Stomach (tissue), 4 donors: ENCODE measurements at regions not wholly inside any gene's neighbourhood (a gene's known extent, or its start where the extent isn't known, plus 50 kb on each side); places are given as distances from the start of the nearest gene placed in this dataset.

Experiments
- EP300 ChIP-seq: sonication (generic); formaldehyde crosslinking; IDR thresholded peaks from one replicate; pipeline ENCODE4 v1.6.1; 2017; ENCODE audit warnings: antibody characterized with exemption
- POLR2A ChIP-seq, 4 donors: fragments of 450-650 bp; IDR thresholded peaks; one replicate each; pipeline ENCODE4 v1.6.1; 2016; ENCODE audit warnings: antibody characterized with exemption in 4 of 4, control low read depth in 2 of 4, mild to moderate bottlenecking in 1 of 4, moderate library complexity in 1 of 4
- TF ChIP-seq, protein P1 (sequence below), 7 experiments: fragments of 450-650 bp in 4 of 7; fragments of 200-600 bp in 3 of 7; sonication (generic) in 3 of 7; IDR thresholded peaks; one replicate each; pipeline ENCODE4 v1.5.1; 2016 to 2019; ENCODE audit warnings: antibody characterized with exemption in 7 of 7, control low read depth in 2 of 7, mild to moderate bottlenecking in 1 of 7

DNA sequence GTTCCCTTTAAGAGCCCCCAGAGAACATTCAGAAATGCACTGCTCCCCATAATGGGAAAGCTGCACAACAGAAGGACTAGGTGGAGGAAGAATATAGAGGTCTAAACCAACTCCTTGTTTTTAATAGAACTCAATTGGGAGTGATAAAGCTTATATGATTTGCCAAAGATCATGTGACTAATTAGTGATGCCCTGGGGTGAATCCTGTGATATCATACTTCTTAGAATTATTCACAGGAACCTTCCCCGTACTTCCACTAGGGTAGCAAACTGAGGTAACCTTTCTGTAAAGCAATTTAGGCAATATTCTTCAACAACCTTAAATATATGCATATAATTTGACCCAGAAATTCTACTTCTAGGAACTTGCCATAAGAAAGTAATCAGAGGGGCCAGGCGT lies 84.4 kb downstream of the TFAP2A start:
- TF ChIP-seq, protein P1, sequence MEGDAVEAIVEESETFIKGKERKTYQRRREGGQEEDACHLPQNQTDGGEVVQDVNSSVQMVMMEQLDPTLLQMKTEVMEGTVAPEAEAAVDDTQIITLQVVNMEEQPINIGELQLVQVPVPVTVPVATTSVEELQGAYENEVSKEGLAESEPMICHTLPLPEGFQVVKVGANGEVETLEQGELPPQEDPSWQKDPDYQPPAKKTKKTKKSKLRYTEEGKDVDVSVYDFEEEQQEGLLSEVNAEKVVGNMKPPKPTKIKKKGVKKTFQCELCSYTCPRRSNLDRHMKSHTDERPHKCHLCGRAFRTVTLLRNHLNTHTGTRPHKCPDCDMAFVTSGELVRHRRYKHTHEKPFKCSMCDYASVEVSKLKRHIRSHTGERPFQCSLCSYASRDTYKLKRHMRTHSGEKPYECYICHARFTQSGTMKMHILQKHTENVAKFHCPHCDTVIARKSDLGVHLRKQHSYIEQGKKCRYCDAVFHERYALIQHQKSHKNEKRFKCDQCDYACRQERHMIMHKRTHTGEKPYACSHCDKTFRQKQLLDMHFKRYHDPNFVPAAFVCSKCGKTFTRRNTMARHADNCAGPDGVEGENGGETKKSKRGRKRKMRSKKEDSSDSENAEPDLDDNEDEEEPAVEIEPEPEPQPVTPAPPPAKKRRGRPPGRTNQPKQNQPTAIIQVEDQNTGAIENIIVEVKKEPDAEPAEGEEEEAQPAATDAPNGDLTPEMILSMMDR (IDR thresholded peaks at IDR 0.05): no peak
- no peak for TF ChIP-seq POLR2A (IDR thresholded peaks at IDR 0.05)
- no peak for TF ChIP-seq EP300
